C4-2B (cell line): ENCODE measurements at regions not wholly inside any gene's neighbourhood (a gene's known extent, or its start where the extent isn't known, plus 50 kb on each side); places are given as distances from the start of the nearest gene placed in this dataset.

Experiments used
- CTCF ChIP-seq: fragments of 450-650 bp; conservative IDR thresholded peaks from 2 replicates; pipeline ENCODE4 v1.5.1; 2017; ENCODE audit warnings: mild to moderate bottlenecking
- ZFX ChIP-seq: fragments of 450-650 bp; IDR thresholded peaks from 2 replicates; pipeline ENCODE4 v1.6.1; 2017

- TF ChIP-seq CTCF = no peak
- TF ChIP-seq ZFX = no peak
Observed at GRCh38 chr4:164488114-164488513, 265.8 kb upstream of the SMIM31 start.
